HG03097 (cell line): ENCODE measurements at regions not wholly inside any gene's neighbourhood (a gene's known extent, or its start where the extent isn't known, plus 50 kb on each side); places are given as distances from the start of the nearest gene placed in this dataset.

Experiments used
- ATAC-seq: cut with Tn5 transposase; IDR thresholded peaks from one replicate; pipeline ENCODE4 v1.9.1; 2021; ENCODE audit not compliant: unreplicated experiment, low FRiP score

- ATAC-seq: no peak
Measured at GRCh38 chr11:37406651-37407050, 808.6 kb upstream of the RAG2 start.

GRCh38 chr11:37404231-37404630 lies 806.2 kb upstream of the RAG2 start:
- no peak for ATAC-seq

- no peak for ATAC-seq
Measured at GRCh38 chr11:37402663-37403062, 804.6 kb upstream of the RAG2 start.

- no peak for ATAC-seq
Measured at GRCh38 chr11:37394236-37394870, 796.3 kb upstream of the RAG2 start.

- no peak for ATAC-seq
Measured at GRCh38 chr11:37391615-37392014, 793.6 kb upstream of the RAG2 start.

- ATAC-seq: no peak
Measured at GRCh38 chr11:37390576-37391083, 792.6 kb upstream of the RAG2 start.

GRCh38 chr11:37378958-37379357 lies 780.9 kb upstream of the RAG2 start:
- no peak for ATAC-seq

GRCh38 chr11:37372667-37373066 lies 774.6 kb upstream of the RAG2 start:
- no peak for ATAC-seq

- ATAC-seq: no peak
Measured at GRCh38 chr11:37371346-37371970, 773.4 kb upstream of the RAG2 start.

GRCh38 chr11:37370817-37371216 lies 772.8 kb upstream of the RAG2 start:
- no peak for ATAC-seq

GRCh38 chr11:37364246-37364839 lies 766.3 kb upstream of the RAG2 start:
- no peak for ATAC-seq

- no peak for ATAC-seq
Measured at GRCh38 chr11:37353192-37353591, 755.2 kb upstream of the RAG2 start.

- no peak for ATAC-seq
Measured at GRCh38 chr11:37352485-37352884, 754.4 kb upstream of the RAG2 start.

GRCh38 chr11:37343290-37343689 lies 745.3 kb upstream of the RAG2 start:
- ATAC-seq: no peak

- no peak for ATAC-seq
Measured at GRCh38 chr11:37336401-37336800, 738.4 kb upstream of the RAG2 start.

- ATAC-seq: no peak
Measured at GRCh38 chr11:37333345-37333744, 735.3 kb upstream of the RAG2 start.

GRCh38 chr11:37323843-37324242 lies 725.8 kb upstream of the RAG2 start:
- no peak for ATAC-seq

GRCh38 chr11:37322333-37323194 lies 724.5 kb upstream of the RAG2 start:
- no peak for ATAC-seq

- ATAC-seq: no peak
Measured at GRCh38 chr11:37320921-37321320, 722.9 kb upstream of the RAG2 start.

- ATAC-seq: no peak
Measured at GRCh38 chr11:37317803-37318202, 719.8 kb upstream of the RAG2 start.

- no peak for ATAC-seq
Measured at GRCh38 chr11:37313266-37313665, 715.2 kb upstream of the RAG2 start.
